GM19240 (cell line): ENCODE measurements at regions not wholly inside any gene's neighbourhood (a gene's known extent, or its start where the extent isn't known, plus 50 kb on each side); places are given as distances from the start of the nearest gene placed in this dataset.
"Not testable (repeated sequence)": the region's sequence is repeated elsewhere in the genome, so short reads cannot be mapped to it uniquely, and the experiment has no call there.

Experiments used
- DNase-seq: peaks from one replicate; pipeline ENCODE4 v3.0.0; 2011; ENCODE audit warnings: low spot score; ENCODE audit not compliant: insufficient read length

DNA sequence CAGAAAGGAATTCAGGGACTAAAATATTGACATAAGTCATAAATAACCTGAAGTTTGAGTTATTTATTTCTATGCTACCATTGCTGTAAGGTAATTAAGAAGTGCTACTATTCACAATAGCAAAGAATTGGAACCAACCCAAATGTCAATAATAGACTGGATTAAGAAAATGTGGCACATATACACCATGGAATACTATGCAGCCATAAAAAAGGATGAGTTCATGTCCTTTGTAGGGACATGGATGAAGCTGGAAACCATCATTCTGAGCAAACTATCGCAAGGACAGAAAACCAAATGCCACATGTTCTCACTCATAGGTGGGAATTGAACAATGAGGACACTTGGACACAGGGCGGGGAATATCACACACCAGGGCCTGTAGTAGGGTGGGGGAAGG is 77.9 kb upstream of the FAM204A start:
- not testable (repeated sequence) for DNase-seq

GRCh38 chr10:118412932-118413331 is 70.8 kb upstream of the FAM204A start:
- DNase-seq = no peak

DNA sequence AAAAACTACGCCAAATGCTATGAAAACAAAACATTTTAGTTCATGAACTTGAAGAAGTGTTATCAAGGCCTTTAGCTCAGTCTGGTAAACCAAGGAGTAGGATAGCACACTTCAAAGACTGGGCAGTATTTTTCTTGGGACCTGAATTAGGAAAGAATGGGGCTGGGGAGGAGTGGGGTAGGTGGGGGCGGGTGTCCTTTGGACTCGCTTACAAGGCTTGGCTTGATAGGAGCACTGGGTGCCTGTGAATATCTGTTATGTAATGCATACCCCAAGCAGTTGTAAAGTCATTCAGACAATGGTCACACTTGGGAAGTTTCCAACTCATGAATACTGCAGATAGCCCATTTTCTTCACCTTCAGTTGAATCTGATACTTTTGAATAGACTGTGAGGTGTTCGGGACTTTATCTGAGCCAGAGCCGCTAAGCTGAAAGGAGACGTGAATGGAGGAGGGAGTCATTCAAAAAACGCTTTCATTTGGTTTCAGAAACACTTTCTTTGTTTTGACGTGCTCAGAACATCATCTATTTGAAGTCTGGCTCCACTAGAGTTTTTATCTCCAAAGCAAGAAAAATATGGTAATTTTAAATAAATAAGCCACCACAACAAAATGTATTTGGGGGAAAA is 70.1 kb upstream of the FAM204A start:
- DNase-seq = no peak

DNA sequence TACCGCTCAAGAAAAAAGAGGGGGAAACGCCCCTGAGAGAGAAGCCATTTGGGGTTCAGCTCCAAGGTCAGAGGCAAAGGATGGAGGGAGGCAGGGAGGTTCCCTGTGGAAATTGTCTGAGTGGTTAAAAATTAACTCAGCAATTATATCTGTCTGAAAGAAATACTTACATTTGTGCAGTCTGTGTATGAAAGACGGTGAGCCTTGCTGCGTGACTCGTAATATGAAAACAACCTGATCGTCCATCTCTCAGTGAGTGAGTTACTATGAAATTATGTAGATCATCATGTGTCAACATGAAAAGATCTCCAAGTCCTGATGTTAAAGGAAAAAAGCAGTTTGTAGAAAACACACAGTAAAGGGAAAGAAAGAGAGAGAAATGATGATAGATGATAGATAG is 67.2 kb upstream of the FAM204A start:
- no peak for DNase-seq

- DNase-seq = no peak
These were observed 66.1 kb upstream of the FAM204A start for GRCh38 chr10:118408181-118408580.

- DNase-seq = no peak
These were observed 65.7 kb upstream of the FAM204A start for GRCh38 chr10:118407777-118408176.

DNA sequence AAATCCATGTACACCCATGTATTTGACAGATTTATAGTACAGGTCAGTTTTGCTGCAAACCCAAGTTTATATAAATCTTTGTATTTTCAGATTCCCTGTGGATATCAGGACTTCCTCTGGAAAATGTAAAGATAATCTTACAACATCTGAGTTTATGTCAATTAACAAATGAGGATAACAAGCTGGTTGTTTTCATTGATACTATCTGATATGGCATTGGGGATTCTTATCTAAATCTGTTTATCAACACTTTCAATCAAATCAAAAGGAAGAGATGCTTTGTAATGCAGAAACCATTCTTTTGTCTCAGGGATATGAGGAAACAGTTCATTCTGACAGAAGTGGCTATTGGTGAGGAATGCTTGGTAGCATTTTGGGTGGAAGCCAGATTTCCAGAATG is 64.9 kb upstream of the FAM204A start:
- DNase-seq = no peak

- DNase-seq = no peak
These were observed 63.8 kb upstream of the FAM204A start for GRCh38 chr10:118405928-118406327.

- no peak for DNase-seq
These were observed 61.8 kb upstream of the FAM204A start for GRCh38 chr10:118403967-118404366.

GRCh38 chr10:118401708-118402193 is 59.6 kb upstream of the FAM204A start:
- DNase-seq = no peak

- DNase-seq = no peak
These were observed 55.3 kb upstream of the FAM204A start for GRCh38 chr10:118397391-118397790.

- DNase-seq = no peak
These were observed 53.8 kb upstream of the FAM204A start for GRCh38 chr10:118395947-118396346.

DNA sequence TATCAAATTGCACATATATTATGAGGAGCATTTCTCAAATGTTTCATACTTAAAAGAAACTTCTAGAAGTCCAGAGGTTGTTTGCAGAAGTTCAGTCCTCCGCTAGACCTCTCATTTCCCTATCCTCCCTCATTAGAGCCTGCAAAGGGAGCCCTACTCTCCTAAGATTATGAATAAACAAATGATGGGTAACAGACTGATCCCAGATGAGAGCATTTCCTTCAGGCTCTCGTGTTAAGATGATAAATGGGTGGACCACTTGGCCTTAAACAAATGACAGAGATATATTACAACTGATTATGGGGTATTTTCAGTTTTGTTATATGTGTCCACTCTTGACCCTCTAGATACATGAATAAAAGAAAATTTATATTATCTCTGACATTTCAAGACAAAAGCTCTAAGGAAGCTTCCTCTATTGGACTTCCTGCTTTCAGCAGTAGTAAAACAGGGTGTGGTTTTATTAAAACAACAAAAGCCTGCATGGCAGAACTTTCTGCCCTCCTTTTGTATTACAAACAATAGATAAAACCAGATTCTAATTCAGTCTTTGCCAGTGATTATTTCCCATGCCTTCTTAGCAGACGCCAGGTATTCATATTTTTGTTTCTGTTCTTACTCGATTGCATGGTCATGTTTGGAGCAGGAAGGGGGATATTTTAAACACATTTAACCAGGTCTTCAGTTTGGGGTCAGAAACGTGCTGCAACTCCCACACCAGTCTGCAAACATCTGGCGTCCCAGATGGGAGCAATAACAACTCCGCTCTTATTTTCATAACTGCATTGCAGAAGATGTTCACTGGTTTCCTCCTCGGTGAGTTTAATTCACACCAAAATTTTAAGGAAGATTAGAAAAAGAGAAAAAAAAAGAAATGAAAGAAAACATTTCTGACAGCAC is 52.4 kb upstream of the FAM204A start:
- no peak for DNase-seq

- DNase-seq = no peak
These were observed 50.6 kb upstream of the FAM204A start for GRCh38 chr10:118392761-118393160.
